ENCODE measurements at regions not wholly inside any gene's neighbourhood (a gene's known extent, or its start where the extent isn't known, plus 50 kb on each side); places are given as distances from the start of the nearest gene placed in this dataset.

DNA sequence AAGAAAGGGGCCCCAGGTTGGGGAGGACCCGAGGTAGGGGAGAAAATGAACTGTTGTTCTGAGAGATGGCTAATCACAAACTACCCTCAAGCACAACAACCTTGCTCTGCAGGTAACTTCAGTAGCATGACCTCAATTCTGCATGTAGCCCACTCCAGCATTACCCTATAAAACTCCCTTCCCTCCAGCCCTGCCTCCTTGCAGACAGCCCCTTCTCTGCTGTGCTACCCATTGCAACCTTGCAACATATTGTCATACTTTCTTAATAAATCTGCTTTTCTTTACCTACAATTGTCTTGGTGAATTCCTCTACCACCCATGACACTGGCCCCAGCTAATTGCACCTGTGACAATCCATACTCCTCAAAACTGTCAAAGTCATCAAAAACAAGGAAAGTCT, 428.9 kb downstream of the MATN1 start:
- no peak overlapping the region for H3K4me3 ChIP-seq (ENCODE audit: low read depth, low read length)
- TF ChIP-seq, protein P1, sequence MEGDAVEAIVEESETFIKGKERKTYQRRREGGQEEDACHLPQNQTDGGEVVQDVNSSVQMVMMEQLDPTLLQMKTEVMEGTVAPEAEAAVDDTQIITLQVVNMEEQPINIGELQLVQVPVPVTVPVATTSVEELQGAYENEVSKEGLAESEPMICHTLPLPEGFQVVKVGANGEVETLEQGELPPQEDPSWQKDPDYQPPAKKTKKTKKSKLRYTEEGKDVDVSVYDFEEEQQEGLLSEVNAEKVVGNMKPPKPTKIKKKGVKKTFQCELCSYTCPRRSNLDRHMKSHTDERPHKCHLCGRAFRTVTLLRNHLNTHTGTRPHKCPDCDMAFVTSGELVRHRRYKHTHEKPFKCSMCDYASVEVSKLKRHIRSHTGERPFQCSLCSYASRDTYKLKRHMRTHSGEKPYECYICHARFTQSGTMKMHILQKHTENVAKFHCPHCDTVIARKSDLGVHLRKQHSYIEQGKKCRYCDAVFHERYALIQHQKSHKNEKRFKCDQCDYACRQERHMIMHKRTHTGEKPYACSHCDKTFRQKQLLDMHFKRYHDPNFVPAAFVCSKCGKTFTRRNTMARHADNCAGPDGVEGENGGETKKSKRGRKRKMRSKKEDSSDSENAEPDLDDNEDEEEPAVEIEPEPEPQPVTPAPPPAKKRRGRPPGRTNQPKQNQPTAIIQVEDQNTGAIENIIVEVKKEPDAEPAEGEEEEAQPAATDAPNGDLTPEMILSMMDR (IDR thresholded peaks at IDR 0.05; ENCODE audit: low read depth, low read length) = no peak

DNA sequence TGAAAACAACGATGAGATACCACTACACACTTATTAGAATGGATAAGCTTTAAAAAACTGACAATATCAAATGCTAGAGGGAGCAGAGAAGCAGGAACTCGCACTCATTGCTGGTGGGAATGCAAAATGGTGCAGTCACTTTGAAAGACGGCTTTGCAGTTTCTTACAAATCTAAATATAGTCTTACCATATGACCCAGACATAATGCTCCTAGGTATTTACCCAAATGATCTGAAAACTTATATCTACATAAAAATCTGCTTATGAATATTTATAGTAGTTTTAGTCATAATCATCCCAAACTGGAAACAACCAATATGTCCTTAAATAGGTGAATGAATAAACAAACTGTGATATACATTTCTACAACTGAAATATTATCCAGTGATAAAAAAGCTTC, 430.9 kb downstream of the MATN1 start:
- TF ChIP-seq, protein P1 (IDR thresholded peaks at IDR 0.05; ENCODE audit: low read depth, low read length) = no peak
- no peak overlapping the region for H3K4me3 ChIP-seq (ENCODE audit: low read depth, low read length)

DNA sequence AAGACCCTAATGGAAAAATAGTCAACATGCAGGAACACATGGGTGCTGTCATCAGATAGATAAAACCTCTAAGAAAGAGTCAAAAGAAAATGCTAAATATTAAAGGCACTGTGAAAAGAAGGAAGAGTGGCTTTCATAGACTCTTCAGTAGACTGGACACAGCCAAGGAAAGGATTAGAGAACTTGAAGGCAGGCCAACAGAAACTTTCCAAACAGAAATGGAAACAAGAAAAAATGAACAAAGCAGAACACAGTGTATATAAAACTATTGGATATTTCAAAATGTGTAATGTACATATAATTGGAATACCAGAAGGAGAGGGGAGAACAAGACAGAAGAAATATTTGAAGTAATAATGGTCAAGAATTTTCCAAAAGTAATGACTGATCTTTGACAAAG, 431.9 kb downstream of the MATN1 start:
- no peak overlapping the region for H3K4me3 ChIP-seq (ENCODE audit: low read depth, low read length)
- TF ChIP-seq, protein P1 (IDR thresholded peaks at IDR 0.05; ENCODE audit: low read depth, low read length) = no peak

DNA sequence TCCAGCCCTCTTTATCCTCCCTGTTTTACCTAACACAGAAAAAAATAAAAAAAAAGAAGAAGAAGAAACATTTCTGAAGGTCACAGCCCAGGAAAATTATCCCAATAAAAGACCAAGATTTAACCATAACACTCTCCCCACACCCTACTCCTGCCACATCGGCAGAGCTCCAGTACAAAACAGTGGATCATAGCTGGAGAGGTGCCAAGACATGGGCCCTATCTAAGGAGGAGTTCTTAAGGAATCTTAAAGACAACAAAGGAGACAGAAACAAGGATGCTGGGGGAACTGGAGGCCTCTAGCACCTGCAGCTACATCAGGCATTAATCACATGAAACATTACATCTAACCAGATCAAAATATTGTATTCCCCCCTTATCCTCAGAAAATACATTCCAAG, 432.8 kb downstream of the MATN1 start:
- no peak overlapping the region for H3K4me3 ChIP-seq (ENCODE audit: low read depth, low read length)
- TF ChIP-seq, protein P1 (IDR thresholded peaks at IDR 0.05; ENCODE audit: low read depth, low read length) = no peak

DNA sequence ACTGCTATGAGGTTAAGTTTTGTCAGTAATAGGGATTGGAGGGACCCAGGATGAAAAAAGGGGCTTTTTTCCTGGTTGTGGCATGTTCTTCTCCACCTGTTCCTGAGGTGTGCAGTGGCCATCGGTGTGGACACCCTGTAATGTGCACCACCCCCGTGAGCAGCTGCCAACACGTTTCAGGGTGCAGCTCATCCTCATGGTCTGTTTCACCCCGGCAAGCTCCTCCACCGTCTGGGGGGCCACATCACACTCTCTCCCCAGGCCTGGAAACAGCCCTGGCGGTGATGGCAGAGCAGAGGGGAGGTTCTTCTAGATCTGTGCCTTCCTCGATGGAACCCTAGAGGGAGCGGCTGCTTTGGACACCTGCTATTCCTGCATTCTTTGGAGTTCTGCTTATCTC, 435.4 kb downstream of the MATN1 start:
- no peak overlapping the region for H3K4me3 ChIP-seq (ENCODE audit: low read depth, low read length)
- TF ChIP-seq, protein P1 (IDR thresholded peaks at IDR 0.05; ENCODE audit: low read depth, low read length) = no peak

DNA sequence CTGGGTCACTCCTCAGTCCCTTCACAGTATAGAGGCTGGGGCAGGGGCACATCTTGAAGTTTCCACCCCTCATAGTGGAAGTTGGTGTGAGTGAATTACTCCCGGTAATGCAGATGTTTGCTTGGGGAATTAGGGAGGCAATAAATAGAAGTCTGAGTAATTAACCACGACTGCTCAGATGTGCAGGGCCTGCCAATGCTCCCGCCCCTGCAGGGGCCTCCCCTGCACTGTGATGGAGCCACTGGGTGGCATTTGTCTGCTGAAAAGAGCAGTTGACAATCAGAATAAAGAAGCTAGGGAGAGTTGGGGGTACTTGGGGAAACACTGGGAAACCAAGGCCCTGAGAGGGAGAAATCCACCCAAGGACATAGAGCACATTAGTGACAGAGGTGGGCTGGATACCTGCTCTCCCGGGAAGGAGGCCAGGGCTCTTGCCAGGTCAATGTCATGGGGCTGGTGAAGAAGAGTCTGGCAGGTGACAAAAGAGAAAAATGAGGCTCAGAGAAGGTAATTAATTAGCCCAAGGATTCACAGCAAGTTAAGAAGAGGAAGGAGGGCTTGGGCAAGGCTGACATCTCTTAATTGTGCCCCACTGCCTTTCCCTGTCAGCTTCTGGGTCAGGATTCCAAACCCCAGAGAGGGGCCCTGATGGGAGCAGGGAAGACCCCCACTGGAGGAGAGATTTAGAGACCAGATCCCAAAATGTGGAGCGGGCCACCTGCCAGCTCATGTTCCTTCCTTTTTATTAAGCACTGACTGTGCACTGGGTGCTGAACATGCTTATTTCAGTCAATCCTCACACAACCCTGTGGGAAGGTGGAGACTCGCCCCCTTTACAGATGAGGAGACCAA, 436.2 kb downstream of the MATN1 start:
- TF ChIP-seq, protein P1 (IDR thresholded peaks at IDR 0.05; ENCODE audit: low read depth, low read length) = no peak
- no peak overlapping the region for H3K4me3 ChIP-seq (ENCODE audit: low read depth, low read length)

DNA sequence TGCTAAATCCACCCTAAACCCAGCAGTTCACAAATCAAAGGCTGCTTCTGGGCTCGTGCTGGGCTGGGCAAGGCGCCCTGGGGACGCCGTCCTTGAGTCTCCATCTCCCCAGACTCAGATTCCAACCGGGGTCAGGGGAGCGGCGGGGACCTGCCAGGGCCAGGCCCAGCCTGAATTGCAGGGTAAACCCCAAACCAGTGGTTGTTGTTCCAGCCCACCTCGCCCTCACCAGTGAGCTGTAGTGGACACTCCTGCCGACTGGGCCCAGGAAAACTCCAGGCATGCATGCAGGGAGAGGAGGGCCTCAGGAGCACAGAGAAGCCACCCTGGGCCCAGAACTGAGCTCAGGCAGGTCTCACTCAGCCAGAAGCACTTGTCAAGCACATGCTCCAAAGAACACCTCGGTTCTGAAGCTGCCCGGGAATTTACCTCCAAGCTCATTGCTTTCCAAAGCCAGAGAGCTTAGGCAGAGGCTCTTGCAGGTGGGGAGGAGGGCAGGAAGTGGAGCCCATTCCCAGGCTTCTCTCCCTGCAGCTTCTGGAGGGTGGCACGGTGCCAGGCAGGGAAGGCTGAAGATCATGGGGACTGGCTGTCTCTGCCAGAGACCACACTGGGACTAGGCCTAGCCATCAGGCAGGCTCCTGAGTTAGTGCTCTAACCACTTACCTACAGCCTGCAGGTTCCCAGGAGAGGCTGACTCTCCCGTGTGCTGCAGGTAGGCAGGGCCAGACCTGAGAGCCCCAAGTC, 437.0 kb downstream of the MATN1 start:
- no peak overlapping the region for H3K4me3 ChIP-seq (ENCODE audit: low read depth, low read length)
- TF ChIP-seq, protein P1 (IDR thresholded peaks at IDR 0.05; ENCODE audit: low read depth, low read length) = no peak

All from WI38 (cell line).